Natural killer cell (primary cell): ENCODE measurements at regions not wholly inside any gene's neighbourhood (a gene's known extent, or its start where the extent isn't known, plus 50 kb on each side); places are given as distances from the start of the nearest gene placed in this dataset.

ENCODE experiments used
- ATAC-seq, 3 donors: fragments of 150-1000 bp in 2 of 3; fragments of 200-7000 bp in 1 of 3; cut with Tn5 transposase; 1 replicate in 1 of 3; 2 replicates in 2 of 3; pipeline ENCODE4 v1.10.0; 2021; ENCODE audit warnings: mild to moderate bottlenecking in 2 of 3, moderate library complexity in 2 of 3
- DNase-seq, 2 donors: peaks; one replicate each; pipeline versions ENCODE4 v3.0.0 to v3.0.0-alpha.2; 2013 to 2021; ENCODE audit warnings: mixed read lengths in 1 of 2
- H3K27ac ChIP-seq: one replicate; pipeline ENCODE4 v1.5.1; 2013; ENCODE audit warnings: mild to moderate bottlenecking, low read length
- H3K27me3 ChIP-seq: one replicate; pipeline ENCODE4 v1.6.1; 2013; ENCODE audit warnings: low read length; ENCODE audit not compliant: control insufficient read depth, insufficient read depth
- H3K36me3 ChIP-seq: one replicate; pipeline ENCODE4 v1.6.1; 2013; ENCODE audit warnings: low read length; ENCODE audit not compliant: control insufficient read depth, insufficient read depth
- H3K4me1 ChIP-seq: one replicate; pipeline ENCODE4 v1.6.1; 2013; ENCODE audit warnings: low read length; ENCODE audit not compliant: control insufficient read depth, insufficient read depth
- H3K4me3 ChIP-seq: one replicate; pipeline ENCODE4 v1.5.1; 2013; ENCODE audit warnings: low read length
- H3K9me3 ChIP-seq: one replicate; pipeline ENCODE4 v1.6.1; 2013; ENCODE audit warnings: low read length; ENCODE audit not compliant: control insufficient read depth, insufficient read depth
- H3K27ac Mint-ChIP-seq, 2 donors: one replicate each; pipeline ENCODE4 v1.8.0; 2022; ENCODE audit warnings: mild to moderate bottlenecking in 2 of 2, mixed read lengths in 2 of 2, moderate library complexity in 1 of 2
- H3K27me3 Mint-ChIP-seq, 2 donors: one replicate each; pipeline ENCODE4 v1.8.0; 2022; ENCODE audit warnings: low read depth in 2 of 2, mixed read lengths in 2 of 2
- H3K36me3 Mint-ChIP-seq: one replicate; pipeline ENCODE4 v1.8.0; 2022; ENCODE audit warnings: mixed read lengths
- H3K4me1 Mint-ChIP-seq, 2 donors: one replicate each; pipeline ENCODE4 v1.8.0; 2022; ENCODE audit warnings: mixed read lengths in 2 of 2
- H3K4me3 Mint-ChIP-seq: one replicate; pipeline ENCODE4 v1.8.0; 2022; ENCODE audit warnings: mild to moderate bottlenecking, moderate library complexity, mixed read lengths
- H3K9me3 Mint-ChIP-seq, 2 donors: one replicate each; pipeline ENCODE4 v1.8.0; 2022; ENCODE audit warnings: mixed read lengths in 2 of 2
- WGBS: methylation state at CpG from one replicate; pipeline ENCODE4 v1.1.7; 2013; ENCODE audit warnings: missing lambda C conversion rate; ENCODE audit not compliant: insufficient coverage; 5-methylcytosine and 5-hydroxymethylcytosine counted together
- intact Hi-C: fragments of 100-400 bp; cut with micrococcal nuclease; formaldehyde crosslinking; loops from one replicate; pipeline ENCODE4 v1.14.2; 2022
- TF ChIP-seq, protein P1 (sequence below): fragments of 200-600 bp; IDR thresholded peaks from one replicate; pipeline ENCODE4 v1.8.0; 2022; ENCODE audit warnings: antibody characterized with exemption

DNA sequence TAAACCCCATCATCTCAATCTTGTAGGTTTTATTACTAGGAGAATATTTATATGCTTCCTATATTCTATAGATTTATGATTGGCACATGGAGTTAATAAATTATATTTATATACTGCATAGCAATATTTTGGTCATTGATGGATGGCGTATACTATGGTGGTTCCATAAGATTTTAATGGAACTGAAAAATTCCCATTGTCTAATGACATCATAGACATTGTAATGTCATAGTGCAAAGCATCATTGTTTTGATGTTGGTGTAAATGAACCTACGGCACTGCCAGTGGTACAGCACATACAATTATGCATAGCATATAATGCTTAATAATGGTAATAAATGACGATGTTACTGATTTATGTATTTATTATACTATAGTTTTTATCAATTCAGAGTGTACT lies 1135.9 kb downstream of the CNTNAP5 start:
- H3K27me3 Mint-ChIP-seq, result no peaks in the 10 kb centered on the region
- no peaks in the 10 kb centered on the region for H3K9me3 ChIP-seq
- DNase-seq, result no peak
- peaks cover 20% of the 10 kb centered on the region for H3K36me3 Mint-ChIP-seq
- no peaks in the 10 kb centered on the region for H3K27me3 ChIP-seq
- no peaks in the 10 kb centered on the region for H3K4me1 ChIP-seq
- no peak overlapping the region for H3K27ac Mint-ChIP-seq
- H3K27ac ChIP-seq, result no peak overlapping the region
- no peak overlapping the region for H3K4me3 ChIP-seq
- no CpG with 5 or more reads among the region's 3 CpGs for WGBS
- peaks cover 26 to 29% of the 10 kb centered on the region in 2 donors for H3K9me3 Mint-ChIP-seq
- H3K4me1 Mint-ChIP-seq, result no peaks in the 10 kb centered on the region
- no peaks in the 10 kb centered on the region for H3K36me3 ChIP-seq
- TF ChIP-seq, protein P1, sequence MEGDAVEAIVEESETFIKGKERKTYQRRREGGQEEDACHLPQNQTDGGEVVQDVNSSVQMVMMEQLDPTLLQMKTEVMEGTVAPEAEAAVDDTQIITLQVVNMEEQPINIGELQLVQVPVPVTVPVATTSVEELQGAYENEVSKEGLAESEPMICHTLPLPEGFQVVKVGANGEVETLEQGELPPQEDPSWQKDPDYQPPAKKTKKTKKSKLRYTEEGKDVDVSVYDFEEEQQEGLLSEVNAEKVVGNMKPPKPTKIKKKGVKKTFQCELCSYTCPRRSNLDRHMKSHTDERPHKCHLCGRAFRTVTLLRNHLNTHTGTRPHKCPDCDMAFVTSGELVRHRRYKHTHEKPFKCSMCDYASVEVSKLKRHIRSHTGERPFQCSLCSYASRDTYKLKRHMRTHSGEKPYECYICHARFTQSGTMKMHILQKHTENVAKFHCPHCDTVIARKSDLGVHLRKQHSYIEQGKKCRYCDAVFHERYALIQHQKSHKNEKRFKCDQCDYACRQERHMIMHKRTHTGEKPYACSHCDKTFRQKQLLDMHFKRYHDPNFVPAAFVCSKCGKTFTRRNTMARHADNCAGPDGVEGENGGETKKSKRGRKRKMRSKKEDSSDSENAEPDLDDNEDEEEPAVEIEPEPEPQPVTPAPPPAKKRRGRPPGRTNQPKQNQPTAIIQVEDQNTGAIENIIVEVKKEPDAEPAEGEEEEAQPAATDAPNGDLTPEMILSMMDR, result no peak
- intact Hi-C loops, result no loop called here
- no peak for ATAC-seq
- H3K4me3 Mint-ChIP-seq, result no peak overlapping the region

DNA sequence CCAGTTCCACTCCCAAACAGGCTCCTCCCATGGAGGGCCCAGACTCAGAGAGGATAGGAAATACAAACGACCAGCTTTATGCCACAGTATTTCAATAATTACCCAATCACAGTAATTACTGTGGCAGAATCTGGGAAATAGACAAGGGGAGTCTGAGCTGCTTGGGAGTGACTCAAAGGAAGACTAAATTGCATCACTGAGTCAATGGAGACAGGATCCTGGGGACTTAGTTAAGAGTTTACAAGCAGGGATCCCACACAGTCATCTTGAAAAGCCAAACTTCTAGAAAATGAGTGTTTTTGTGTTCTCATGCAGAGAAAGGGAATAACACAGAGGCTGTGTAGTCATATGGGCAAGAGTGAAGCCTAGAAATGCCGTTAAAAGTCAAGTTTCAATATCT lies 1142.1 kb downstream of the CNTNAP5 start:
- H3K4me1 Mint-ChIP-seq, result no peaks in the 10 kb centered on the region
- H3K4me1 ChIP-seq, result no peaks in the 10 kb centered on the region
- no peaks in the 10 kb centered on the region for H3K36me3 Mint-ChIP-seq
- DNase-seq, result no peak
- ATAC-seq, result no peak
- H3K27me3 ChIP-seq, result no peaks in the 10 kb centered on the region
- no peak overlapping the region for H3K27ac ChIP-seq
- no peak overlapping the region for H3K27ac Mint-ChIP-seq
- no peak overlapping the region for H3K4me3 Mint-ChIP-seq
- no peaks in the 10 kb centered on the region for H3K9me3 ChIP-seq
- TF ChIP-seq, protein P1, result no peak
- no peaks in the 10 kb centered on the region for H3K27me3 Mint-ChIP-seq
- intact Hi-C loops, result no loop called here
- peaks cover 18 to 23% of the 10 kb centered on the region in 2 donors for H3K9me3 Mint-ChIP-seq
- no peaks in the 10 kb centered on the region for H3K36me3 ChIP-seq
- 94% methylated on average over 1 of the region's 2 CpGs for WGBS
- H3K4me3 ChIP-seq, result no peak overlapping the region

DNA sequence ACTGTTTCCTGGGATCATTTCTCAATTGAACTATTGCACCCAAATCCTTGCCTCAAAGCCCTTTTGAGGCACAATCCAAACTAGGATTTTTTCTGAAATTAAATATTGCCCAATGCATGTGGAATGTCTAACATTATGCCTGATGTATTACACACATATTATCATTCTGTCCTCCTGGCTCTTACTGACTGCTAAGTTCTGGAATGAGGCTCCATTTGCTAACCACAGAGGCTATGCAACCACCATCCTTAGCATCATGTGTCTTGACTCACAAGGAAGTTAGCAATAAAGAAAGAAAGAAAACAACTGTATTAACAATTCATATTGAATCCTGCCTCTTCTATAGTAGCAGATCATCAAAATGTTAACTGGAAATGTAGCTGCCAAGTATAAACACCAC lies 1142.7 kb downstream of the CNTNAP5 start:
- intact Hi-C loops, result no loop called here
- Mint-ChIP-seq H3K4me3 (no peak overlapping the region), H3K27me3 (no peaks in the 10 kb centered on the region), H3K9me3 (peaks cover 16 to 19% of the 10 kb centered on the region in 2 donors), H3K27ac (no peak overlapping the region), H3K4me1 (no peaks in the 10 kb centered on the region), H3K36me3 (no peaks in the 10 kb centered on the region)
- Histone ChIP-seq H3K27me3 (no peaks in the 10 kb centered on the region), H3K36me3 (no peaks in the 10 kb centered on the region), H3K4me3 (no peak overlapping the region), H3K9me3 (no peaks in the 10 kb centered on the region), H3K27ac (no peak overlapping the region), H3K4me1 (no peaks in the 10 kb centered on the region)
- no peak for DNase-seq
- no peak for ATAC-seq
- TF ChIP-seq, protein P1, result no peak

DNA sequence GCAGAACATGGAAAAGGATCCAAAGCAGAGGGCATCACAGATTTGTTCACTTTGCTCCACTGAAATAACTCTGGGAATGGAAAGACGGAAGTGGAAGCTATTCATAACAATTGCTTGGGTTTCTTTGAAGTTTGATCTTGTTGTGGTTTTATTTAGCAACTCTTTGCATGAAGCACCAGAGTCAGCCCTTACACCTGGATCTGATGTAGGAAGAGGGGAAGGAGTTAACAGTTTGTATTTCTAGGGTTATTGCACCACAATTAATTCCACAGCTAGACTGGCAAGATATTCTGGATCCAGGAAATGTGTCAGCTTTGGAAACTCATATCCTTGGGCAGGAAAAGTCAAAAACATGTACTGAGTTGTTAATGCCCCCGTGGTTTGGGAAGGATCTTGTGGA lies 1143.4 kb downstream of the CNTNAP5 start:
- DNase-seq, result no peak
- TF ChIP-seq, protein P1, result no peak
- H3K27ac ChIP-seq, result no peak overlapping the region
- WGBS, result 79% methylated on average over 2 of the region's 2 CpGs
- no peaks in the 10 kb centered on the region for H3K27me3 ChIP-seq
- peaks cover 14 to 18% of the 10 kb centered on the region in 2 donors for H3K9me3 Mint-ChIP-seq
- ATAC-seq, result no peak
- H3K36me3 Mint-ChIP-seq, result no peaks in the 10 kb centered on the region
- no peak overlapping the region for H3K4me3 ChIP-seq
- no peaks in the 10 kb centered on the region for H3K9me3 ChIP-seq
- intact Hi-C loops, result no loop called here
- no peak overlapping the region for H3K4me3 Mint-ChIP-seq
- no peak overlapping the region for H3K27ac Mint-ChIP-seq
- H3K27me3 Mint-ChIP-seq, result no peaks in the 10 kb centered on the region
- no peaks in the 10 kb centered on the region for H3K36me3 ChIP-seq
- H3K4me1 Mint-ChIP-seq, result no peaks in the 10 kb centered on the region
- H3K4me1 ChIP-seq, result no peaks in the 10 kb centered on the region
